Stimulated activated CD8-positive, alpha-beta memory T cell treated with anti-CD3 and anti-CD28 coated beads, Interleukin-15, amount 100 ng/mL, for 24 hours (primary cell): ENCODE measurements at regions not wholly inside any gene's neighbourhood (a gene's known extent, or its start where the extent isn't known, plus 50 kb on each side); places are given as distances from the start of the nearest gene placed in this dataset.

Source experiments
- DNase-seq: peaks from one replicate; pipeline ENCODE4 v3.0.0-alpha.2; 2020; ENCODE audit warnings: low read depth

GRCh38 chr15:70160267-70160666, 62.5 kb upstream of the TLE3 start:
- no peak for DNase-seq

- no peak for DNase-seq
These were observed 61.9 kb upstream of the TLE3 start for GRCh38 chr15:70159713-70160009.

- DNase-seq: no peak
These were observed 61.4 kb upstream of the TLE3 start for GRCh38 chr15:70159001-70159712.

GRCh38 chr15:70158309-70159000, 60.7 kb upstream of the TLE3 start:
- DNase-seq: no peak

GRCh38 chr15:70156671-70157271, 59.1 kb upstream of the TLE3 start:
- DNase-seq: no peak

- DNase-seq: no peak
These were observed 57.1 kb upstream of the TLE3 start for GRCh38 chr15:70154718-70155347.

- DNase-seq: no peak
These were observed 56.4 kb upstream of the TLE3 start for GRCh38 chr15:70153921-70154717.

GRCh38 chr15:70152070-70152480, 54.4 kb upstream of the TLE3 start:
- DNase-seq: no peak

GRCh38 chr15:70151462-70151861, 53.7 kb upstream of the TLE3 start:
- no peak for DNase-seq

GRCh38 chr15:70151003-70151402, 53.3 kb upstream of the TLE3 start:
- DNase-seq: no peak

- no peak for DNase-seq
These were observed 52.7 kb upstream of the TLE3 start for GRCh38 chr15:70150405-70150747.

GRCh38 chr15:70149667-70150404, 52.1 kb upstream of the TLE3 start:
- no peak for DNase-seq

- no peak for DNase-seq
These were observed 50.1 kb upstream of the TLE3 start for GRCh38 chr15:70147778-70148177.
